Retinal pigment epithelial cell (primary cell): ENCODE measurements at regions not wholly inside any gene's neighbourhood (a gene's known extent, or its start where the extent isn't known, plus 50 kb on each side); places are given as distances from the start of the nearest gene placed in this dataset.

Experiments used
- DNase-seq: peaks from one replicate; pipeline ENCODE4 v3.0.0-alpha.2; 2010; ENCODE audit warnings: low read depth
- H3K4me3 ChIP-seq: 2 replicates; pipeline ENCODE4 v1.5.1; 2011; ENCODE audit warnings: mild to moderate bottlenecking, low read length, control low read depth, moderate library complexity
- TF ChIP-seq, protein P1 (sequence below): conservative IDR thresholded peaks from 2 replicates; pipeline ENCODE4 v1.5.1; 2011; ENCODE audit warnings: low read depth, low read length, control low read depth, inconsistent platforms

GRCh38 chr18:71727909-71728308 is 816.2 kb downstream of the CBLN2 start:
- TF ChIP-seq, protein P1, sequence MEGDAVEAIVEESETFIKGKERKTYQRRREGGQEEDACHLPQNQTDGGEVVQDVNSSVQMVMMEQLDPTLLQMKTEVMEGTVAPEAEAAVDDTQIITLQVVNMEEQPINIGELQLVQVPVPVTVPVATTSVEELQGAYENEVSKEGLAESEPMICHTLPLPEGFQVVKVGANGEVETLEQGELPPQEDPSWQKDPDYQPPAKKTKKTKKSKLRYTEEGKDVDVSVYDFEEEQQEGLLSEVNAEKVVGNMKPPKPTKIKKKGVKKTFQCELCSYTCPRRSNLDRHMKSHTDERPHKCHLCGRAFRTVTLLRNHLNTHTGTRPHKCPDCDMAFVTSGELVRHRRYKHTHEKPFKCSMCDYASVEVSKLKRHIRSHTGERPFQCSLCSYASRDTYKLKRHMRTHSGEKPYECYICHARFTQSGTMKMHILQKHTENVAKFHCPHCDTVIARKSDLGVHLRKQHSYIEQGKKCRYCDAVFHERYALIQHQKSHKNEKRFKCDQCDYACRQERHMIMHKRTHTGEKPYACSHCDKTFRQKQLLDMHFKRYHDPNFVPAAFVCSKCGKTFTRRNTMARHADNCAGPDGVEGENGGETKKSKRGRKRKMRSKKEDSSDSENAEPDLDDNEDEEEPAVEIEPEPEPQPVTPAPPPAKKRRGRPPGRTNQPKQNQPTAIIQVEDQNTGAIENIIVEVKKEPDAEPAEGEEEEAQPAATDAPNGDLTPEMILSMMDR, result no peak
- no peak overlapping the region for H3K4me3 ChIP-seq
- no peak for DNase-seq

DNA sequence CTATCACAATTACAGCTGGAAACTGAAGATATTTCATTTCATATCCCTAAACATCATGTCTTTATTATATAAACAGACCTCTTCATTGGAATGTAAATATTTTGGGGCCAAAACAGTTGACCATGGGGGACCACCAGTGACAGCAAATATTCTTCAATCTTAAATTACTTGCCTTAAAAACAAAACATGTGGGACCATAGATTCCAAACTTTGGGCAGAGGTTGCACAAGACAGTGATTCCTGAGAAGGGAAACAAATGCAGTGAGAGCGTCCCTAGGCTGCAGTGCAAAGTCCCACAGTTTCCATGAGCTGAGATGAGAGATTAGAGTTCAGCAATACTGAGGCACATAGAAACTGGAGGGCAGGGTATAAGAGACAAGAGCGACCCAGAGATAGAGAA is 818.9 kb downstream of the CBLN2 start:
- no peak for DNase-seq
- no peak overlapping the region for H3K4me3 ChIP-seq
- TF ChIP-seq, protein P1, result no peak

GRCh38 chr18:71707985-71708500 is 836.1 kb downstream of the CBLN2 start:
- DNase-seq, result no peak
- H3K4me3 ChIP-seq, result no peak overlapping the region
- TF ChIP-seq, protein P1, result no peak

GRCh38 chr18:71707400-71707799 is 836.7 kb downstream of the CBLN2 start:
- DNase-seq, result no peak
- TF ChIP-seq, protein P1, result no peak
- no peak overlapping the region for H3K4me3 ChIP-seq

DNA sequence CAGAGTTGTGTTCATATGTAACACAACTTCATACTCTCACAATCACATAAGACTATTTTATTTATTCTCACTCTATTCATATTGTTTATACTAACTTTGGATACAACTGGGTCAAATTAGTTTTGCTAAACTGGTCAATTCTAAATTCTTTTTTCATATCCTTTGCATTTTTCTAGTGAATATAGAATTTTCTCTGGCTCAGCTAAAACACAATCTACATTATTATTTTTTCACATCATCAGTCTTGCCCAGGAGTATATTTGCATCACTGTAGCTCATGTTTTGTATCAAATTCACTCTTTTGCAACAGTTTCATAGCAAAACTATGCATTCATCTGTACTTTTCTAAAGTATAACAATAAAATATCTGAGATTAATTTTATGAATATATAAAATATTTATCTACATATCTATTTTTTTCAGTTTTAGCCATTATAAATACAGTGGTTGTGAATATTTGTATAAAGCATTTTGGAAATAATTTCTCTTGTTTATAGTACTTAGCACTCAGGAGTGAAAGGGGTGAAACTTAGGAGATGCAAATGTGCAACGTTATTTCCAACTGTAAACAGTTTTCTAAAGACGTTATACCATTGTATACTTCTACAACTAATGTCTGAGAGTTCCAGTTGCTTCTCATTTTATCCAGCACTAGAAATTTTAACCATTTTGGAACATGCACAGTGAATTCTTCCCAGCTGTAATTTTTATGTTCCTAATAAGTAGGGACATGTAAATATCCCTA is 854.6 kb downstream of the CBLN2 start:
- TF ChIP-seq, protein P1, result no peak
- no peak for DNase-seq

GRCh38 chr18:71682591-71682990 is 861.6 kb downstream of the CBLN2 start:
- H3K4me3 ChIP-seq, result no peak overlapping the region
- no peak for DNase-seq
- TF ChIP-seq, protein P1, result no peak

More for the DNA sequence above, 854.6 kb downstream of the CBLN2 start:
- no peak overlapping the region for H3K4me3 ChIP-seq

DNA sequence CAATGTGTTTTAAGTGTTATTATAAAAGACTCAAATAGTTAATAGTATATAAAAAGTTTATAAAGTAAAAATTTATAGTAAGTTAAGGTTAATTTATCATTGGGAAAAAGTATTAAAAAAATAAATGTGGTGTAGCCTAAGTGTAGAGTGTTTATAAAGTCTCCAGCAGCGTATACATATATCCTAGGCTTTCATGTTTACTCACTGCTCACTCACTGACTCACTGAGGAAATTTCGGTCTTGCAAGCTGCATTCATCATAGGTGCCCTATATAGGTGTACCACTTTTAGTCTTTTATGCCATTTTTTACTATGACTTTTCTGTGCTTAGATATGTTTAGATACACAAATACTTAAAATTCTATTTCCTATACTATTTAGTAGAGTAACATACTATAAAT is 866.0 kb downstream of the CBLN2 start:
- H3K4me3 ChIP-seq, result no peak overlapping the region
- DNase-seq, result no peak
- TF ChIP-seq, protein P1, result no peak
